Sigmoid colon (tissue), 4 donors: ENCODE measurements at regions not wholly inside any gene's neighbourhood (a gene's known extent, or its start where the extent isn't known, plus 50 kb on each side); places are given as distances from the start of the nearest gene placed in this dataset.

Source experiments
- EP300 ChIP-seq, 4 donors: sonication (generic); formaldehyde crosslinking; IDR thresholded peaks; one replicate each; pipeline ENCODE4 v1.6.1; 2017; ENCODE audit warnings: antibody characterized with exemption in 4 of 4
- POLR2A ChIP-seq, 2 donors: fragments of 450-650 bp; IDR thresholded peaks; one replicate each; pipeline ENCODE4 v1.6.1; 2016; ENCODE audit warnings: antibody characterized with exemption in 2 of 2, mild to moderate bottlenecking in 2 of 2, moderate library complexity in 2 of 2
- POLR2AphosphoS5 ChIP-seq, 4 donors: sonication (generic); formaldehyde crosslinking; IDR thresholded peaks; one replicate each; pipeline ENCODE4 v1.6.1; 2017; ENCODE audit warnings: antibody characterized with exemption in 4 of 4
- TF ChIP-seq, protein P1 (sequence below), 4 experiments: fragments of 450-650 bp in 3 of 4; fragments of 200-600 bp in 1 of 4; IDR thresholded peaks; one replicate each; pipeline ENCODE4 v1.5.1; 2016 to 2019; ENCODE audit warnings: antibody characterized with exemption in 4 of 4, mild to moderate bottlenecking in 3 of 4, moderate library complexity in 2 of 4

DNA sequence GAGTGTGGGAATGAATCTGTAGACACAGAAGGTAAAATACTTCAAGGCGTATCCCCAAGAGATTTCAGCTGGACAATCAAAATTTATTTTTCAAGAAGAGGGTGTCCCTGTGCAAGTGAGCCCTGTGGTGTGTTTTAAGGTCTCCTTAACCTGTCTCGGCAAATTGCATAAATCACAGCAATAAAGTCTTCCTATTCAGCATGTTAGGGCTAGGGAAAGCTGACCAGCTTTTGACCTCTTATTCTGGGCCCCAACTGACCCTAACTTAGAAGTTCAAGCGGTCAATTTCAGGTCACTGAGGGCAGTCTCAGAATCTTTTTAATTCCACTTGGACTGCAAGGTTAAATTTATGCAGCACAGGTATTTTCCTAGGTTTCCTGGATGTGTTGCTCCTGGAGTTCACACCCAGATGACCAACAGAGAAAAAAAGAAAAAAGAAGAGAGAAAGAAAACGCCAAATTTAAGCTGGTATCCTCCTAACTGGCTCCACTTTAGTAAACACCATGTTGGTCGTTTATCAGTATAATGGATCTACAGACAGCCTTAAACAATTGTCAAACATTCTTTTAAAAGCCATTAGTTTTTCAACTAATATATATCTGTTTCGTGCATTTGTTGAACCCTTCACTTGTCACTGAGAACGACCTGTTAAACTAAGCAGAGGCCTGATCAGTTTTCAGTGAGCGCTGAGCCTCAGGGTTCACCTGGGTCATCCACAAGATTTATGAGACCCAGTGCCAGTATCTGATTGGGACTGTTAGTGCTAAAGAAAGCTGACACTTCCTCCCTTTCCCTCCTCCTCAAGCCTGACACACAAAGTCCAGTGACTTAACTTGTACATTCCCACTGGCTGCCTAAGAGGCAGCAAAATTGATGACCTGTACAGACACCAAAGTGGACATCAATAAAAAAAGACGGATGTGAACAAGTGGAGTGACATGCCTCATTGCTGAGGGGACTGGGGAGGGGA is 546.1 kb downstream of the NR2F1-AS1 start:
- TF ChIP-seq EP300 (IDR thresholded peaks at IDR 0.05): no peak
- no peak for TF ChIP-seq POLR2AphosphoS5 (IDR thresholded peaks at IDR 0.05)
- TF ChIP-seq POLR2A (IDR thresholded peaks at IDR 0.05): no peak
- TF ChIP-seq, protein P1, sequence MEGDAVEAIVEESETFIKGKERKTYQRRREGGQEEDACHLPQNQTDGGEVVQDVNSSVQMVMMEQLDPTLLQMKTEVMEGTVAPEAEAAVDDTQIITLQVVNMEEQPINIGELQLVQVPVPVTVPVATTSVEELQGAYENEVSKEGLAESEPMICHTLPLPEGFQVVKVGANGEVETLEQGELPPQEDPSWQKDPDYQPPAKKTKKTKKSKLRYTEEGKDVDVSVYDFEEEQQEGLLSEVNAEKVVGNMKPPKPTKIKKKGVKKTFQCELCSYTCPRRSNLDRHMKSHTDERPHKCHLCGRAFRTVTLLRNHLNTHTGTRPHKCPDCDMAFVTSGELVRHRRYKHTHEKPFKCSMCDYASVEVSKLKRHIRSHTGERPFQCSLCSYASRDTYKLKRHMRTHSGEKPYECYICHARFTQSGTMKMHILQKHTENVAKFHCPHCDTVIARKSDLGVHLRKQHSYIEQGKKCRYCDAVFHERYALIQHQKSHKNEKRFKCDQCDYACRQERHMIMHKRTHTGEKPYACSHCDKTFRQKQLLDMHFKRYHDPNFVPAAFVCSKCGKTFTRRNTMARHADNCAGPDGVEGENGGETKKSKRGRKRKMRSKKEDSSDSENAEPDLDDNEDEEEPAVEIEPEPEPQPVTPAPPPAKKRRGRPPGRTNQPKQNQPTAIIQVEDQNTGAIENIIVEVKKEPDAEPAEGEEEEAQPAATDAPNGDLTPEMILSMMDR (IDR thresholded peaks at IDR 0.05): no peak
